Fibroblast of skin of back (primary cell): ENCODE measurements at regions not wholly inside any gene's neighbourhood (a gene's known extent, or its start where the extent isn't known, plus 50 kb on each side); places are given as distances from the start of the nearest gene placed in this dataset.

Experiments
- DNase-seq: peaks from one replicate; pipeline ENCODE4 v3.0.0-alpha.2; 2013

DNA sequence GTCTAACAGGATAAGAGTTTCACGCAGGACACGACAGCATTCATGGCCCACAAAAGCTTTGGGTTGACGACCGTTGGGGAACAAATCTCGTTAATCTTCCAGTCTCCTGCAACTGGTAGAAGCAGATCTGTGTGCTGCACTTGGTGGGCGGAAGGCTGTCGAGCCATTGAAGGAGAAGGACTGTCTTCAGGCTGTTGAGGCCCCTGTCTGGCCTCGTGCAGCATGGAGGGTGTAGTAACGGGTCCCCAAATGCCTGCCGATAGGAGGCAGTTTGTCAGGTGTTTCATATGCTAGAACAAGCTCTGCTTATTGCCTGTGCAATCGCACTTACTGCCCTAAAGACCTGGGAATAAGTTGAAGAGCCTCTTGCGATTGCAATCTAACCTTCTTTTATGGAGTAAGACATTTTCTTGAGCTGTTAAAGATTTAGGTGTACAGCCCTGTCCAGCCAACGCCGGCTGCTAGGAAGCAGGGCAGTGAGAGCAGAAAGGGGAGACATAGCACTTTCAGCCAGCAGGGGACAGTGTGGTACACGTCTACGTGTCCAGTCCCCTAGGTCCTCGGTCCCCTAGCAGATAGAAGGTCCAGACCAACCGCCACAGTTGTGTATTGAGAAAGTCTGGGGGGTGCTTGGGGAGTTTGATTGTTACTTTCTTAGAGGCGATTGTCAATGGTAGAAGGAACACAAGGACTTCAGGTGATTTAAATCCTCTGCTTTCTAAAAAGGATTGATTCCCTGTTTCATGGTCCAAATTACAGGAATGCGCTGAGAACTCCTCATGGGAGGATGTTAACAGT is 102.3 kb upstream of the TMPRSS2 start:
- DNase-seq = peak; percentile 57

DNA sequence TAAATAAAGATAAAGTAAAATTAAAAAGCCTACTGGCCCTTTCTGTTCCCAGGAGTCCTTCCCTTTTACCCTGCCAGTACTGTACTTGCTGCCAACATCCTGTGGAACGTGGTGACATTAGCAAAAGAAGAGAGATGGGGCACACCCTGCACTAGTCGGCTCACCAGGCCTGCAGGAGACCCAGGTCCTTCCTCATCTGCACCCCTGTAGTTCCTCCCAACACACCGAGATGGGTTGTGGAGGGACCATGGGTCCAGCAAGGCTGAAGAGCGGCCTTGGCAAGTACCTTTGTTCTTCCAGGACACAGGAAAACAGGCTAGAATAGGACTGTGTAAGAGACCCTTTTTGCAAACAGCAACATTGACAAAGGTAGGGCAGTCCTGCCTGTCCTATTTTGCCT is 98.7 kb upstream of the TMPRSS2 start:
- no peak for DNase-seq

DNA sequence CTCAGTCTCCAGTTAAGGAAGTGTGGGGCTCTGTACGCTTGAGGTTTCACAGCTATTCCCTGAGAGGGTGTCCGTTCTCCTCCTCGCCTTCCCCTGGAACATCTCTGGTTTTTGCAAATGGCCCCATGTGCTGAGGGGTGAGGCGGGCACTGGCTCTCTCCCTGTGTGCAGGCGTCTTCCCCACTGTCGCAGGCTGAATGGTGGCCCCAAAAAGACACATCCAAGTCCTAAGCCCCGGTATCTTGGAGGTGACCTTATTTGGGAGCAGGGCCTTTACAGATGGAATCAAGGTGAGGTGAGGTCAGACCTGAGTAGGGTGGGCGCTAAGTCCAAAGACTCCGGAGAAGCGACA is 98.0 kb upstream of the TMPRSS2 start:
- DNase-seq = no peak

DNA sequence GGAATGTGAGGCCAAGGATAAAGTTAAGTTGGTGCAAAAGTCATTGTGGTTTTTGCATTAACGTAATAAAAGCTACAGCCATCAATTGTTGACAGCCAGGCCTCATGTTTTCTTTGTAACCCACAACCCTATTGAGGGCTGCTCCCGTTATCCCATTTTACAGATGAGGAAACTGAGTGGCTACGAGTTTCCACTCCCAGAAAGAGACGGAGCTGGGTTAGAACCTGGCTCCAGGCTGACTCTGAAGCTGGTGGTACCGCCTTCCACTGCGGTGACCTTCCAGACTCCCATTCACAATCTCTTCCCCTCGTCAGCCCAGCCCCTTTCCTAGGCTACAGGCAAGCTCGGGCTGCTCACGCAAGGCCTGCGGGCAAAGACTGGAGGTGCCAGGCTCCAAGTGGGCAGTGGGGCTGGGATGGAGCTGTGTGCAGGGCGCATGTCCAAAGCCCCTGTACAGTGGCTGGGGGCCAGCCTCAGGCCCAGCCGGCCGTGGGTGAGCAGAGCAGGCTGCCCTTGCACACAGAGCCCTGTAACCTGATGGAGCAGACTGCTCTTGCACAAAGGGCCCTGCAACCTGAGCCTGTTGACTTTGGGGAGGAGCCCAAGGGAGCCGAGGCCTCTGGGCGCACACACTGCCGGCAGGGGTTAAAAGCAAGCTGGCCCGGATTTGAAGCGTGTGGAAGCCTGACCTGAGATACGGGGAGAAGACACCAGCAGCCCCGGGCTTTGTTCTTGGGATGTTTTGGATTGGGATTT is 97.4 kb upstream of the TMPRSS2 start:
- no peak for DNase-seq

DNA sequence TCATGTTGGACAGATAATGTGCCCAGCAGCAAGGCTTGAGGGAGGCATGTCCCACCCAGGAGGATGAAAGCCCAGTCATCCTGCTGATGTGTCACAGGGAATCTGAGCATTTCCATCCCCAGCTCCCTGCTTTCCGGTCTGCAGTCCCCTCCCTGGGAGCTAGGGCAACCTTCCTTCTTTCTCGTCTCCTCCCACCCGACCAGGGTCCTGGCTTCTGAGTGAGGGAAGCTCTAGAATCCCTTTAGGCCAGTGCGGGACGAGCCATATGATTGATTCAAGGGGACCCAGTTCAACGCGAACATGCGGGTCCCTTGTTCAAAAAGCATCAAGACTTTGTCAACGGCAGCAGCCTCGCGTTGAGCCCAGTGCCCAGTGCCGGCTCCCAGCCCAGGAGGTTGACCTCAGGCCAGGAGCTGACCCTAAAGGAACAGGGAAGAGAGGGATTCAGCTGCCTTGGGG is 96.7 kb upstream of the TMPRSS2 start:
- peak; percentile 53 for DNase-seq

DNA sequence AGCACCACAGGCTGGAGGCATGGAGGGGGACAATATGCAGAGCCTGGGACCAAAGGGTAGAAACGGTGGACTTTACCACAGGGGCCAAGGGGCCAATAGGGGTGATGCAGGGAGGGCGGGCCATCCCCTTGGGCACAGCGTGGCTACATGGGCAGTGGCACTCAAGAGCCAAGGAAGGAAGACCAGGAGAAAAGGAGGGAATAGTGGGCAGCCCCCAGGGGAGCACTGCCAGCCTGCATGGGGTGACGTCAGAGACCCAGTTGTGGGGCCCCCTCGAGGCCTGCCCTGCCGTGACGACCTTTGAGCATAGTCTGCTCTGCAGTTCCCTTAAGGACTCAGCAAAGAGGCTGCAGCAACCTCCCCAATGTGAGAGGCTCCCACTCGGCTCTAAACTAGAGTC is 95.5 kb upstream of the TMPRSS2 start:
- no peak for DNase-seq

DNA sequence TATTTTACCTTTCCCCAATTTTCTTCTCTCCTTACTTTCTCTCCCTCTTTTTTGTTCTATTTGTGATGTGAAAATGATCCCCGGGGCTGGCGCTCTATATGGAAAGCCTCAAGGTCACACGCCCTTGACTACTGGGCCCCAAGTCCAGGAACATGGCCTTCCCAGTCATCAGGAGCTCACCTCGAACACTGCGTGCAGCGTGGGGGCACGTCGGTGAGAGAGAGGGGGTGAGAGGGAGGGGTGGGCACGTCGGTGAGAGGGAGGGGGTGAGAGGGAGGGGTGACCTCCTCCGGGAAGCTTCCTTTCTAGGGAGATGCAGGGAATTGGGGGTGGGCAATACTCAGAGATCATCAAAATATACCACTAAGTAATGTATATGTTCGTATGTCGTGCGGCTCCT is 94.6 kb upstream of the TMPRSS2 start:
- no peak for DNase-seq

DNA sequence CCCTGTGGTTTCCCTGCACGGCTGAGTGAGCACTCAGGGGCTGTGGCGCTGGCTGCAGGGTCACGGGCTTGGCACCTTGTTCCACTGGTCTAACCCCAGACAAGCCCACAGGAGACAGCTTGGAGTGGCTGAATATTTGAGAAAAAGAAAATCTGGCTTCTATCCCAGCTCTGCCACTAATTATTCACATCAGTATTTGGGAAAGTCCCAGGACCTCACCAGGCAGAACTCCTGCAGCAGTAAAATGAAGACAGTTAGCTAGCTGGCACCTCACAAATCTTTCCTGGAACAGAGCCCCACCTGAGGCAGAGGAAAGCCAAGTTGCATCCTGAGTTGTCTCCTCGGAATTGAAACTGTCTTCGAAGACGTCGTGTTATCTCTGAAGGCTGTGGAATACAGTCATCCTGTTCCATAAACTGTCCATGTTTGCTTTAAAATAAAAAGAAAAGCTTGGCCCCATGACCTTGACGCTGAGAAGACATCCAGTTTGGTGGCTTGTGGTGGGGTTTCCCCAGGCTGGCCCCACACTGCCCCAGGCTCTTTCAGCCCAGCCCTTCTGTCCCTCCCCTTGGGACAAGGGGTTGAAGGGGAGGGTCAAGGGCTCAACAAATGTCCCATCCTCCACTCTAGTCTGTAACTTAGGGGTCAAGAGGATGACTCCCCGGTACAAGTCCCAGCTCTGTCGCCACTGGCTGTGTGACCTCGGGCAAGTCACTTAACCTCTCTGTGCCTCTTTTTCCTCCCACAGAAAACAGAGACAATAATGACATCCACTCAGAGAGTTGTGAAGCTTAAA is 93.8 kb upstream of the TMPRSS2 start:
- no peak for DNase-seq

DNA sequence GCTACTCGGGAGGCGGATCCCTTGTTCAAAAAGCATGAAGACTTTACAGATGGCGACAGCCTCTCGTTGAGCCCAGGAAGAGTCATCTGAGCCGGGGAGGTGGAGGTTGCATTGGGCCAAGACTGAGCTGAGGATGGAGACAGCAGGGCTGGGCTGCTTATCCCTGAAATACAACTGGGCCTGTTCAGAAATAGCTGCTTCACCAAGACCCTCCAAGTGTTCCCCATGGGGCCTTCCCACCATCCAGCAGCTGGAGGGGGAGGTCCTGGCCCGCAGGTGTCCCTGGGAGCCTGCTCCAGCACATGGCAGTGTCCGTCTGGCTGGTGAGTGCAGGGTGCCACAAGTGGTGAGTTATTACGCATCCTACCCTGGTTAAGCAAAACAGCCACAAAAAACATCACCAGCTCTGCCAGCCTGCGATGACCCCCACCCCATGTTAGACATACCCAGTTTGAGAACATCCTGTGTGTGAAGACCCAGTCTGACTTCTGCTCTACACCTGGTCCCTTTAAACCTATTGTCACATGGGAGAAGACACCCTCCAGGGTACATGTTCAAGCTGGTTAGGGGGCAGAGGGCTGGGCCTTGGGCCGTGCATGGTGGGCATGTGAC is 93.1 kb upstream of the TMPRSS2 start:
- no peak for DNase-seq

DNA sequence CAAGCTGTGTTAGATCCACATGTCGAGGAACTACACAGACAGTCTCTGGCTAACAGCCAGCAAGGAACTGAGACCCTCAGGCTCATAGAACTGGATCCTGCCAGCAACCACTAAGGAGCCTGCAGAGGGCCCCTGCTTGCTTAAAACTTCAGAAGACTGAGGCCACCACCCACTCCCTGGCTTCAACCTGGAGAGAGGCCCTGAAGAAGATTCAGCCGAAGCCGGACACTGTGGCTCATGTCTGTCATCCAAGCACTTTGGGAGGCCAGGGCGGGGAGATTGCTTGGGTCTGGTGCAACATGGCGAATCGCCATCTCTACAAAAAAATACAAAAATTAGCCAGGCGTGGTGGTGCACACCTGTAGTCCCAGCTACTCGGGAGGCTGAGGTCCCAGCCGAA is 92.6 kb upstream of the TMPRSS2 start:
- DNase-seq = no peak

DNA sequence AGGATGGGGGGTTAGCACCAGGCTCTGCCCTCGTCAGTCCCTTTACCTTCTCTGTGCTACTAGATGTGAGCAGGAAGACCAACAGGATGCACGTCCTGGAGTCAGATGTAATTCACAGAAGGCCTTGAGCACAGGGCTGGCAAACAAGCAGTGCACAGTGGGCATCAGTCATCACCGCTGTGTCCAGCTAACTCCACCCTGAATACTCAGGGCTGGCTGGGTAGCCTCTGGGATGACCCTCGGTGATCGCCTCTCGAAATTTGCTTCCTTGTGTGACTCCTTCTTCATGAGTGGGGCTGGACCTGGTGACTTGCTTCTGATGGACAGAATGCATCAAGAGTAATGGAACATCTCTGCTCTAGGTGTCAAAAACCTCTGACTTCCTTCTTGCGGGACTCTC is 92.2 kb upstream of the TMPRSS2 start:
- no peak for DNase-seq

DNA sequence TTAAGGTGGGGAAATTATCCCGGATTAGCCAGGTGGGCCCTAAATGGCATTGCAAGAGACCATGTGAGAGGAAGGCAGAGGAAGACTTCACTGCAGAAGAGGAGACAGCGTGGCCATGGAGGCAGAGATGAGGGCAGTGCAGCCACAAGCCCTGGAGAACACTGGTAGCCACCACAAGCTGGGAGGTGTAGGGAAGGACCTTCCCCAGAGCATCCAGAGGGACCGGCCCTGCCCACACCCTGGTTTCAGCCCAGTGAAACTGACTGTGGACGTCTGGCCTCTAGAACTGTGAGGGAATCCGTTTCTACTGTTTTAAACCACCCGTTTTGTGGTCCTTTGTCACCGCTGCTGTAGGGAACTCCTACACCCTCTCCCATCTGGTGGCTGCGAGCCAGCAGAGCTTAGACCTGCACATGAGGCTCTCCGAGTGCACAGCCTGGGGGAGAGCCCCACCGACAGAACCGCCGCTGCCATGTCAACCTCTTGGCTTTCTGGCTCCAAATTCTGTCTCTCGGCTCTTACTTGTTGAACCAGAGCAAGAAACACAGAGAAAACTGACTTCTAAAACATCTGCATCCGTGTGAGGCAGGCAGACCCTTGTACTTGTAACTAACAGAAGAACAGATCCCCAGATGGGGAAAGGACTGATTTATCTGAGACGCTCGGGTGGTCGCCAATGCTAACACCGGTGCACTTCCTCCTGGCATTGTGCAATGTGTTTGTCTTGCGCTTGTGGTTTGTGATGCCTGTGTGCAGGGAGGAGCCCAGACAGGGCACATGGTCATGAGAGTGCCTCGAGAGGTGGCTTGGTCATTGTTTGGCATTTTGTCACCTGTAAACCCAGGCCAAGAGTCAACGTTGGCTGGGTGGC is 90.8 kb upstream of the TMPRSS2 start:
- DNase-seq = no peak

DNA sequence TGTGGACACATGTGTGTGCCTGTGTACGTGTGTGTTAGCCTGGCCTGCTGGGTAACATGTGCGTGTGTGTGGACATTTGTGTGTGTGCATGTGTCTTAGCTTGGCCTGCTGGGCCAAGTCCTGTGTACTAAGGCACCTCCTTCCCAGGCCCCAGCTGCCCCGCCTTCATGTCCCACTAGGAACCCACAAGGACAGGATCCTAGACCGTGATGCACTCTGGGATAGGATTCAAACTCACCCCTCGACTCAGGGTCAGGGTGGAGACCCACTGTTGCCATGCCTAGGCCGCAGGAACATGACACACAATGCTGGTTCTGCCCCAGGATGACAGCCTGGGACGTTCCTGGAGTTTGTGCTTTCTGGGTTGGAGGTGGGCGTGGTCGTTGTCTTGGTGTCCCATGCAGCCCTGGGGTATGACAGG is 89.9 kb upstream of the TMPRSS2 start:
- DNase-seq = no peak

DNA sequence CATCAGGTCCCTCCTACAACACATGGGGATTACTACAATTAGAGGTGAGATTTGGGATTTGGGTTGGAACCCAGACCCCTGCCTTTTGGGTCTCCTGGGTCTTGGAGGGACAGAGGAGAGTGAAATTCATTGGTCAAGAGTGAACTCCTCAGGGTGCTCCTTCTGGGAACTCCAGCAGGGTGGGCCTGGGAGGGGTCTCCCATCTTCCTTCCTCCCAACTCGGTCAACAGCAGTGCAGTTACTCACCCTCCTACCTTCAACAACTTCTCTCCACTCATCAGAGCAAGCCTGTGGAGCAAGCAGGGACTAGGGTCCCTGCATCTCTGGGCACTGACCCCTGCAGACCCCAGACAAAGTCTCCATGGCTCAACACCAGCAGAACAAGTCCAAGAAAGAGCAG is 89.3 kb upstream of the TMPRSS2 start:
- DNase-seq = no peak

DNA sequence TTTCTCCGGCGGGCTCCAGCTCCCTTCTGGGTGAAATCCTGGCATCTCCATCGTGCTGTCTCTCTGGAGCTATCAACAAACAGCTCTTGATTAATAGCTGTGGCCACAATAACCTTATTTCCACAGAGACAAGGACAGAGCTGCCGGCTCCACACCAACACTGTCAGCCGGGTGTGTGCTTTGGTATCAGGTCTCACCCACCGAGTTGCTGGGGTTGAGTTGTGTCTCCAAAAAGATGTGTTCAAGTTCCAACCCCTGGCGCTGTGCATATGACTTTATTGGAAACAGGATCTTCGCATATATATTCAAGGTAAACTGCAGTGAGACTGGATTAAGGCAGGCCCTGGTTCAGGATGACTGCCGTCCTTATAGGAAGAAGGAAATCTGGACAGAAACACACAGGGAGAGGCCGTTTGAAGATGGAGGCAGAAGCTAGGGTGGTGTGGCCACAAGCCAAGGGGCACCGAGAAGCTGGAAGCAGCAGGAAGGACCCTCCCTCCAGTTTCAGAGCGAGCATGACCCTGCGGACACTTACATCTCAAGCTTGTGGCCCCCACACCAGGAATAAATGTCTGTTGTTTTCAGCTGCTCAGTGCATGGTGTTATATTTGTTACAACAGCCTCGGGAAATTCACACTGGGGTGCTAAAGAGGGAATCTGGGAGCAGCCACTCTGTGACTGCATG is 88.4 kb upstream of the TMPRSS2 start:
- DNase-seq = no peak

DNA sequence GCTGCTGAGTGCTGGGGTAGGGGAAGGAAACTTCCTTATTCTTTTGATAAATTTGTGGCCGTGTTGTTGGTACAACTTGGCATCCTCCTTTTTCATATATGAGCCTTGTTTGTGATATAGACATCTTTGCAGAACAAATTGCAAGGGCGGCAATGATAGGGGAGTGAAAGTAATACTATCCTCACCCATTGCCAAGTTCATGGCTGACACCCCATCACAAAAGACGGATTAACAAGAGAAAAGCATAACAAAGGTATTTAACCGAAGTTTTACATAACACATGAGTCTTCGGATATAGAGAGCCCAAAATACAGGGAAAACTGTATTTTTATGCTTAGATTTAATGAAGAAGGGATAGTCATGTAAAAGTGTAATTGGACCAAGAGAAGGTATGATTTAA is 86.3 kb upstream of the TMPRSS2 start:
- DNase-seq = no peak

DNA sequence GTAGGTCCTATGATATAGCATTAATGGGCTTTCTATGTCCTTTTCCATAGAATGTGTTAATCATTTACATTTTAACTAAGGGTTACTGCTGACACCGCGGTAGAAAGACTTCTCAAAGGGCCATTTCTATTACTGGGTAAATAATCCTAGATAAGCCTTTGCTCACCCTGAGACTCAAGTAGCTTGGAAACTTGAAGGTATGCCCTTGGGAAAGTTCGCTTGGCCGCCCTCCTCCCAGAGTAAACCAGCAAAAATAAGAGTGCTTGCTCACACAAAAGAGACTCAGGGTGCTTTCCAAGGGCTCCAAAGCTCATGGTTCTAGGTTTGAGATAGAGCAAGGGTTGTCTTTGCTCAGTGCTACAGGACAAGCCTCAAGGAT is 85.8 kb upstream of the TMPRSS2 start:
- no peak for DNase-seq

DNA sequence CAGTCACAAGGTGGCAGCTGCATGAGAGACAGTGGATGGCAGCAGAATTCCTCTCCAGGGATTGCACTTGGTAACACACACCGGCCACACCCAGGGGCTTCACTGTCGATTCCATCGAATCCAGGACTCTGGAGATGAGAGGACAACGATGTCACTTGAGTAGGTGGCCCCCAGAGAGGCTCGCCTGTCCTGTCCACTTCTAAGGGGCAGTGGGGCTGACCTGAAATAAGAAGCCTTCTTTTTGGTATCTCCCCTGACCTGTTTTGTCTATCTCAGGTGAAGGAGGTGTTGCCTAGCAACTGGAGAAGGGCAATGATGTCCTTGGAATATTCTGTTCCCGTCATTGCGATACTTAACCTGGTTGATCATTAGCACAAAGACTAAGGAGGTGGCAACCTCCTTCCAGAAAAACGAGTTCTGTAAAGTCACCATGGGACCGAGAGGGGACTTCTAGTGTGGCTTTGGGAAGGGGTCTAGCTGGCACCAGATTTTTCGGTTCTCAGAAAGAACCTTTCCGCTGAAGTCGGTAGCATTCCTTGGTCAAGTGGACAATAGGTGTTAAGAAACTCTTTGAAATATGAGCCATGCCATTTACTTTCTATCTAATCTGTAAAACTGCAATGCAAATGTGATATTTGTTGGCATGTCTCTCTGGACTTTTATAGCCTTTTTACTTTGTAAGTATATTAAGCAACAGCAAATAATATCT is 85.2 kb upstream of the TMPRSS2 start:
- DNase-seq = no peak

DNA sequence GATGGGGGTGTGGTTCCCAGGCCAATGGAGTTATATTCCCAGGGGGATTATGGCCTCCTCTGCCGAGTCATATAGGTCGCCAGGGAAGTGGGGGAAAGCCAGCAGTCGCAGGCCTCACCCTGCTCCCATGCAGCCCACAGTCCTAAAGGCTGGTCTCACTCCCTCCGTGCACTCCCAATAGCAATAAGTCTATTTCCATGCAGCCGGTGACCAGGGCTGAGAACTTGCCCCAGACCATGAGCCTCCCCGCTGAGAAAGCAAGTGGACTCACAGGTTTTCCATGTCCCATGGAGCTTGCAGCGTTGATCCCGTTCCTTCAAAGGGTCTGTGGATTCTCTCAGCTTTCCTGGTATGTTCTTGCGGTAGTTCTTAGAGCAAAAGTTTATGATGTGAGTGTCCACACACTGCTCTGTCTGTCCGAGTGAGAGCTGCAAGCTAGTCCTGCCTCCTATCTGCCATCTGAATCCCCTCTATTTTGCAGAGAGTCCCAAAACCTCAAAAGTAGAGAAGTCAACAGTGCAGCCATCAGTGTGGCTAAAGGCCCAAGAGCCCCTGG is 81.7 kb upstream of the TMPRSS2 start:
- no peak for DNase-seq

DNA sequence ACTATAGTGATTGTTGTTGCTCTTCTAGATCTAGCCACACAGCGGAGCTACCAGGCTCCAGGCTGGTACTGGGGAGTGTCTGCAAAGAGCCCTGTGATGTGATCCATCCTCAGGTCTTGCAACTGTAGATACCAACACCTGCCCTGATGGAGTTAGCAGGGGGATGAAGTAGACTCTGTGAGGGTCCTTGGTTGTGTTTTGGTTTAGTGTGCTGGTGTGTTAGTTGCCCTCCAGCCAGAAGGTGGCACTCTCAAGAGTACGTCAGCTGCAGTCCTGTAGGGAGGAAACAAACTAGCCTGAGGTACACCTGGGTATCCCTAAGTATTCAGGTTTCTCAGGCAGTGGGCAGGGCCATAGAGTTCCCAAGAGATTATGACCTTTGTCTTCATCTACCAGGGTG is 81.2 kb upstream of the TMPRSS2 start:
- no peak for DNase-seq
